UCSD-AML1 (cell line): ENCODE measurements at regions not wholly inside any gene's neighbourhood (a gene's known extent, or its start where the extent isn't known, plus 50 kb on each side); places are given as distances from the start of the nearest gene placed in this dataset.

Experiments
- DNase-seq: peaks from one replicate; lab custom pipeline; 2025; ENCODE audit not compliant: unreplicated experiment; lab: John Stamatoyannopoulos, UW

DNA sequence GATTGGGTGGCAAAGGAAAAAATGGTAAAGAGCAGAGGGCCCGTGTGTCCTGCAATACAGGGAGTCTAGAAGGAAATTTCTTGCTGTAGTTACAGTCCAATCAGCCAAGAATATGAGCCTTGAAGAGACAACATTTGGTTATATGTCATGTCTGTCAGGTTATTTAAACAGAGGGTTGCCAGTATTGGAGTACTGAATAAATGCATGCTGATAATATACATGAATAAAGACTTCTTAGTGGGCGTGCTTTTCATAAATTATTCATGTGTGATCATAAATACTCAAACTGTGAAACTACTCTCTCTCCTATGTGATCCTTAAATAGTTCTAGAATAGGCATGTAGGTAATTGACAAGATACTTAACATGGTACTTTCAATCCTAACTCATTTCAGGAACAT, 249.0 kb downstream of the CRPPA start:
- DNase-seq = no peak

DNA sequence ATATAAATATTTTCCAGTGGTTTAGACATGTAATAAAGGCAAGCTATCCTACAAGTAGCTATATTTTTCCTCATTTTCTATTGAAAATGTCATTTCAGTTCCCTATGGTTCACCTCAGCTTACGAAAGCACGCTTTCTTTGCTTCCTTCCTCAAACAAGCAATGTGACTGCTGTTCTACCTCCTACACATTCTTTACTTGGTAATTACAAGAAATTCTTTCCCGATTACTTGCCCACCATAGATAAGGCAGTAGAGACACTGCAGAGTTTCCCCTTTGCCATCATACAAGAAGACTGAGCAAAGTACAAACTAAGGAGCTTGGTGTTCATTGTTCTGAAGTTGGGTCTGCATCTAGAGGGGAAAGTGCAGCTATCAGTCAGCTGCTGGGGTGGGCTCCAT, 249.4 kb downstream of the CRPPA start:
- peak; percentile 1 for DNase-seq

DNA sequence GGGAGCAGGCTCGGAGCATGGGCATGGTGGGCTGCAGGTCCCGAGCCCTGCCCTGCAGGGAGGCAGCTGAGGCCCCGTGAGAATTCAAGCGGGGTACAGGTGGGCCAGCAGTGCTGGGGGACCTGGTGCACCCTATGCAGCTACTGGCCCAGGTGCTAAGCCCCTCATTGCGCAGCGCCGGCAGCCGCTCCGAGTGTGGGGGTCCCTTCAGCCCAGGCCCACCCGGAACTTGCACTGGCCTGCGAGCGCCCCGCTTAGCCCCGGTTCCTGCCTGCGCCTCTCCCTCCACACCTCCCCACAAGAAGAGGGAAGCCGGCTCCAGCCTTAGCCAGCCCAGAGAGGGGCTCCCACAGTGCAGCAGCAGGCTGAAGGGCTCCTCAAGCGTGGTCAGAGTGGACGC, 250.7 kb downstream of the CRPPA start:
- DNase-seq = no peak

DNA sequence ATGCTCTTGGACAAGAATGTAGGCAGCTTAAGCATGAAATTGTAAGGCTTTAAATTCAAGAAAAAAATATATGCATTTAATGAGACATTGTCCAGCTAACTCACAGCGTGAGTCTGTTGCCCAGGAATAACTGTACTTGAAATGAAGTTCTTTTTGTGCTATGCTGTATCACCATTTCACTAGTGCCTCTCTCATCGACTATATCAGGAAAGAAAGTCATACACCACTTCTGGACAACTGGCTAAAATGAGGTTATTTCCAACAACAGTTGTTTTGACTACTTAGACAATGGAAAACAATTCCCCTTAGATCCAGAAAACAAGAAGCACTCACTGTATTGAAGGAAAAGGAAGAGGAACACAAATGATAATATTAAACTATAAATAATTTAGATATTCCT, 251.8 kb downstream of the CRPPA start:
- DNase-seq = no peak

DNA sequence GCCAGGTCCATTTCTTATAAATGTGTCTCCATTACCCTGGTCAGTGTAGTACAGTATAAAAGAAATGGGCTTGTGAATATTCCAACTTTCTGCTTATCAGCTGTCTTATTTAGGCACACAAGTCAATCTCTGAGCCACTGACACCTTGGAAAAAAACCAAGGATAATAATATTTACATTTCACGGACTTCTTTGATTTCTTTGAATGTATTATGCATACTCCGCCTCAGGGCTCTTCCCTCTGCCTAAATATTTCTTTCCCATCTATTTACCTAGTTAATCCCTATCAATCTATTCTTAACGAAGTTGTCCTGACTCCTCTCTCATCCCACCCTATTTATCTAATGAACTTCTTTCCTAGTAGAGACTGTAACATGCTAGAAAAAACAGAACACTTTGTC, 253.8 kb downstream of the CRPPA start:
- no peak for DNase-seq

DNA sequence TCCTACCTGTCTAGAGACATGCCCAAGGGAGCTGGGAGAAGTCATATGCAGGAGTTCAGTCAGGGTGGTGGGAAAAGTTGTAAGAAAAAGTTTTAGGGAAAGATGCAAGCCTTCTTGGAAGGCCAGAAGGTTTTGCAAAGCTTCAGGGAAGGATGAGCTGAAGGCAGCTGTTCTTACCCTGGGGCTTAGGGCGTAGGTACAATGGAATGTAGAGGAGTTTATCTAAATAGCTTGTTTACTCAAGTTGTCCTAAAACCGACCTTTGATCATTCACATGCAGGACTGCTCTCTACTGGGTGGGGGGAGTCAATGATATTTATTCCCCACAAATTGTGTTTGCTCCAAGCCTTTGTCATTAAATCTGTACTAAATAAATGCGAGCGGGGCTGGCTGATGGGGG, 277.0 kb downstream of the CRPPA start:
- no peak for DNase-seq

DNA sequence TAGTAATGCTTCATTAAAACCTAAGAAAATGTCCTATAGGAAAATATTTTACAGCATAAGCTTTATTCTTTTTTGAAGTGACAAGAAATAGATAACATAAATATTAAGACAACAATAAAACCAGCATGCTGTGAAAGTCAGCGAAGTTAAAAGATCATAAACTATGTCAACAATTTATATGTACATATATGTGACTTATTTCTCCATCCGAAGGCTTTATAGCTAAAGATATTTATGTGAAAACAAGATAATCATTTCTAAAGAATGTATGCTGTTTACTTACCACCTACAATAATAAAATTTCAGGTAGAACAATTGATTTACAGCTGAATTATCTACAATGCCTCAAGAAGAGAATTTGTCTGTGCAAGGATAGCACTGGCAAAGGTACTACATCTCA, 283.4 kb downstream of the CRPPA start:
- no peak for DNase-seq

DNA sequence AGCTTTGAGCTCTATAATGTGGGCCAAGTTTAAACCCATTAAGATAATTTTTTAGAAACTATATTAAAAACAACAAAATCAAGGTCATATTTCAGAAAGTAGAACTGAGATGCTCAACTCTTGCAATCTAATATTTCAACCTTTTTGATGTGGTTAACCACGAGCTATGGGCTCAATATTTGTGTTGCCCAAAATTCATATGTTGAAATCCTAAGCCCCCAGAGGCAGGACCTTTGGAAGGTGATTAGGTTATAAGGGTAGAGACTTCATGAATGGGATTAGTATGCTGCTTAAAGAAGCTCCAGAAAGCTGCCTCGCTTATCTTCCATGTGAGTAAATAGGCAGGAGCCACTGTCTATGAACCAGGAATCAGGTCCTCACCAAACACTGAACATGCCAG, 284.4 kb downstream of the CRPPA start:
- no peak for DNase-seq

DNA sequence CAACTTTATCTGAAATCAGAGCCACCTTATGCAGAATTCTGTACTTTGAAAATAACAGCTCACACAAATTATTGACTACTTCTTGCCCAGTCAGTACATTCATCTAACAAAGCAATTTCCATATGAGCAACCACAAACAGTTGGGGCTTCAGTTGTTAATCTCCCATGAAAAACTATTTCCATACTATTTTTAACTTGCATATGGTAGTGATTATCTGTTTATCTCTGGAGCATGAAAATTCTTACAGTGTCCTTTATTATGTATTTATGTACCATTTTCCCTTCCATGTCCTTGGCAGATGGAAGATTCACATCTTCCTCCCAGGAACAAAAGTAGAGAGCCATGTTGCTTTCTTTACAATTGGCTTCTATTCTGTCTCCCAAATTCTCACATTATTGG, 285.7 kb downstream of the CRPPA start:
- no peak for DNase-seq

DNA sequence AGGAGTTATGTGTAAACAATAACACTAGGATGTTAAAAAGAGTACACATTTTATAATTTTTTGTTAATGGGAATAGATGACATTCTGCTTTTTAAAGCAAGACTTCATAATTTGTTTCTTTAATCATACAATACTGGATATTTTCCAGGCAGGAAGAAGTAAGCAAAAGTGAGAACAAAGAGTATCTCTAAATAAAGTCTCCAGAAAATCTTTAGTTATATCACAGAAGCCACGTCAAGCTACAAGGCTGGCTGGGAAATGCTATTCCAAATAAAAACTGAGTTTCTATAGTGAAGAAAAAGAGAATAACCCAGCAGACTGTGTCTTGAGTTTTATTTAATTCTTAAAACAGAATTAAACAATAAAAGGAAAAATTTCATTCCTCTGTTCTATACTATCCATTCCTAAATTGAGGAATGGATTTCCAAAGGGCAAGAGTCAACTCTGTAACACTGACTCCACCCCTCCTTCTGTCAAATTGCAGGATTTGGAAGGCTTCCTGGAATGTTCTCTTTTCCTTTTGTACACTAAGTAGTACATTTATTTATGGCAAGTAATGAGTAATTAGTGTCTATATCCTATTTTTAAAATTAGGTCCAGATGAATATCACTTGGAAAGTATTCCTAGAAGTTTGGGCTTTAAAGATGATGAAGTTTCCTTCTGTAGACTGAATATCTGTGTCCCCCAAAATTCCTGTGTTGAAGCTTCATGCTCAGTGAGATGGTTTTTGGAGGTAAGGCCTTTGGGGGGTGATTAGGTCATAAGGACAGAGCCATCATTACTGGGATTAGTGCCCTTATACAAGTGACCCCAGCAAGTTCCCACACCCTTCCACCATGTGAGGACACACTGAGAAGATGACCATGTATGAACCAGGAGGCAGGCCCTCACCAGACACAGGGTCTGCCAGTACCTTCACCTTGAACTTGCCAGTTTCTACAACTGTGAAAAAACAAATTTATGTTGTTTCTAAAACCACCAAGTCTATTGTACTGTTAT, 290.9 kb downstream of the CRPPA start:
- no peak for DNase-seq

DNA sequence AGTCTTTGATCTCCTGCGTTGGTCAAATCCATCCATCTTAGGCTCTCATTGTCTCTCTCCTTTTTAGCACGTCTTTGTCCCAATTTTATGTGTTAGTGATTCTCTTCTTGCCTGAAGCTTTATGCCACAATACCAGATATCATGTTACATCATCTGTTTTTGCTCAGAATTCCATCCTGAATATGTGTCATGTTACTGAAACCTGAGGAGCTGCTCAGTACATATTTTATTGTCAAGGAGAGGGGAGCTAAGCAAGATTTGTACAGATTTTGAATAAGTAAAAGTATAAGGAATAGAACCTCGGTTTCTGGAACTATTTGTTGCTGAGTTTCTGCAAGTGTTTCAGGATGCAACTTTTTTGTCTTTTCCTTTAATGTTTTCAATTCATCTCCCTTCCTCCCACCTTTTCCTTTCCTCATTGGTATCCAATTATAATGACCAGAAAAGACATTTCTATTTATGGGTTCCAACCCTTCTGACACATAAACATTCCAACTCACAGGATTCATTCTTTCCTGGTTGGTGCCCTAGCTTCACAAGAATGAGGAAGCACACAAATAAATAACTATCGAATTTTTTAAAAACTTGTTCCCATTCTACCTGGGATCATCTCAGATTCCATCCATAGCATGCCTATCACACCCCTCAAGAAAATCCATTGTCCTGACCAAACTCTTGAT, 291.8 kb downstream of the CRPPA start:
- DNase-seq = no peak

DNA sequence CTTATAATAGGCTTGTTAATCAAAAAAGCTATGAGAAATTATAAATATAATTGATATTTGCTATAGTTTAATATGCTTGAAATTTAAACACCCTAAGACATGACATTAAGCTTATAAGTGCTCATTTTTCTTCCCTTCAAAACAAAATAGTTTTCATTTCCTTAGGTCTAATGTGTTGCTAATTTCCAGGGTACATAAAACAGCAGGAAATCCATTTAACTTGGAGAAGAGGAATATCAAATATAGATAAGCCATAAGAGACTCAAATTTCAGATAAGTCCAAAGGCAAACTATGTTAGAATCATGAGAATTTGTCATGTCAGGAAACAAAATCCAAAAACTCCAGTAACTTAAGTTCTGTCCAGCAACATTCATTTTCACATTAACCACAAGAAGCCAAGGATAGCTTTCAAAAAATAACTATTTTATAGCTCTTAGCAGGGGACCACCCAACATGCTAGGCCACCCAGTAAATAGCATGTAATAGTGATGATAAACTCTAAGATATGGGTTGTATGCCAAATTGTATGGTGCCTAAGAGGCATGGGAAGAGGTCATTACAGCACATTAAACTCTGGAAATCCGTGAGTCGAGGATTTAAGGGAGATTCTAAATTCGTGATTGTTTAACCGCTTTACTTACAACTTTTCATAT, 298.1 kb downstream of the CRPPA start:
- DNase-seq = no peak

DNA sequence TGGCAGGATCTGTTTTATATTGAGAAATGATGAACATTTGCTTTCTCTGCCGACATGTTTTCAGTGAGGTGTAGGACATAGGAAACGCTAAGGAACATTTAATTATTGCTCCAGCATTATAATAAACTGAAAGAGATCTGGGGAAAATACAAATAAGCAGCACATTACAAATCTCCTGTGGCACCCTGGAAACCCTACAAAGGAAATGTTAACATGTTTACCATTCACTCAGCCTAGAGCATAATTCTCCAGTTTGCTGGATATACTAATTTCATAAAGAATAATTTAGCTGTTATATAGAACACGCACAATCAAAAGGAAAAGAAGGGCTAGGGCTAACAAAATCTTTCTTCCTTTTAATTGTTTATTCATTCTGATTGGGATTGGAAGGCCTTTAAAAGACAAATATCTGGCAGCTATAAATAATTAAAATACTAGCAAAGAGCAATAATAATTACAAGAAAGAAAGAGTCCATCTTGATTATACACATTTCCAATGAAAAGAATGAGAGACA, 299.4 kb downstream of the CRPPA start:
- no peak for DNase-seq

DNA sequence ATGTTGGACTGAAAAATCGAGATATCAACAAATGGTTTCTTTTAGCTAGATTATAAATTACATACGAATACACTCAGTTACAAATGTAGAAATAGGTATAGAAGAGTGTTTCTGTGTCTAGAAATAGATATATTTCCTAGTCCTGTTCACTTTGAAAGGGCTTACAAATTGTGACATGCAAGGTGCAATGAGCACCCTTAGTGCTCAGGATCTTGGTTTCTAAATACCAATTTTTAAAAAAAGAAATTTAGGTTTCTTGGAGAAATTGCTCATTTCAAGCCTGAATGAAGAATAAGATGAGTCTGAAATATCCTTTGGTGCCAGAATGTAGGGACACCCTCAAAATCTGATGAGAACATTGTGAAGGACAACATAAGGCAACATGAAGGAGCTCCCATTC, 306.0 kb downstream of the CRPPA start:
- DNase-seq = no peak

DNA sequence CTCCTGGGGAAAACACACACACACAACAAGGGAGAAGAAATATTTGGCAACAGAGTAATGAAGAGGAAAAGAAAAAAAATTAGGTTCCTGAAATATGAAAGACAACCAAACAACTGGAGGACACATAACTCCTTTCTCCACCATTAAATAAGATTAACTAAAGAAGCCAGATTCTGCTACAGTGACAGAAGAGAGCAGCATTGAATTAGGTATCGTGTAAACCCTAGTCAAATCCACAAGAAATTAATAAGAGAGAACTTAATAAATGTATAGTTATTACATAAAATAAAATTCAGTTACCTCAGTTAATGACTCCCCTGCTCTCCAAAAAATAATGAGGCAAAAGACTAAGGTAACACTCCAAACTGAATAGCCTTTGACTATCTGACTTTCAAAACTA, 306.7 kb downstream of the CRPPA start:
- no peak for DNase-seq

DNA sequence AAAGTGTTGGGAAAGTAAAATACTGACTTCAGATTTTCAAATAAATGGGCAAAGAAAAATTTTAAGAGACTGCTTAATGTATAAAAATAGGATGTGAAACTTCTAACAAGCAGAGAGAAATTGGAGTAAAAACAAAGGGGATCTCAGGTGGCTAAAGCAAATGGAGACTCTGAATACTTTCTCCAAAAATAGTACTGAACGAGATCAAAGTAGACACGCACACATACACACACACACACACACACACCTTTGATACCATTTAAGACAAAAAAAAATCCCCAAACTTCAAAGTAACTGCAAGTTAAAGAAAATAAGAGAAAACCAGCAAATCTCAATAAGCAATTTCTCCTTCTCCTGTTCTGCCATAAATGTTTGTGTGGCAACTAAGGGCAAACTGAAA, 307.3 kb downstream of the CRPPA start:
- DNase-seq = no peak

DNA sequence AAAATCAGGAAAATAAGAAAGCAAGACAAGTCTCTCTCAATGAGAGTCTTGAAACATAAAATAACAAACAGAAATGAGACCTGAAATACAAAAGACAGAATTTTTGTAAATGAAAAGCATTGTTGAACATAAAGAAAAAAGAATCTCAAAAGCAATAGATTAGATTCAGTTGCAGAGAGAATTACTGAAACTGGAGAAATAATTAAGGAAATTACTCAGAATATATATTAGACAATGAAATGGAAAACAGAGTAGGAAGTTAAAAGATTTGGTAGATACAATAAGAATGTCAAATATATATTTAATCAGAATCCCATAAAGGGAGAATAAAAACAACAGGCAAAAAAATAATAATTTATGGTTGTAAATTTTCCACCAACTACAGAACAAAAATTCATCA, 308.3 kb downstream of the CRPPA start:
- DNase-seq = no peak

DNA sequence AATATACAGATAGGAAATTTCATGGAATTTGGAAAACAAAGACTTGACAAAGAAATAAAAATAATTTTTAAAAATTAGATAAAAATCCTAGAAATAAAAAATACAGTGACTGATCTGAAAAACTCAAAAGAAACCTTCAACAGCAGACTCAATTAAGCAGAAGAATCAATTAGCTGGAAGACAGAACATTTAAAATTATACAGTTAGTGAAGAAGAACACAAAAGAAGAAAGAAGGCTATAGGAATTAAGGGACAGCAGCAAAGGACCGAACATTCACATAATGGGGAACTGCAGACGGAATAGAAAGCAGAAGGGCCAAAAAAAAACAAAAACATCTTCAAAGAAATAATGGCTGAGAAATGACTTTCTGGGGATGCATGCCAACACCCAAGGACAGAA, 314.5 kb downstream of the CRPPA start:
- no peak for DNase-seq

DNA sequence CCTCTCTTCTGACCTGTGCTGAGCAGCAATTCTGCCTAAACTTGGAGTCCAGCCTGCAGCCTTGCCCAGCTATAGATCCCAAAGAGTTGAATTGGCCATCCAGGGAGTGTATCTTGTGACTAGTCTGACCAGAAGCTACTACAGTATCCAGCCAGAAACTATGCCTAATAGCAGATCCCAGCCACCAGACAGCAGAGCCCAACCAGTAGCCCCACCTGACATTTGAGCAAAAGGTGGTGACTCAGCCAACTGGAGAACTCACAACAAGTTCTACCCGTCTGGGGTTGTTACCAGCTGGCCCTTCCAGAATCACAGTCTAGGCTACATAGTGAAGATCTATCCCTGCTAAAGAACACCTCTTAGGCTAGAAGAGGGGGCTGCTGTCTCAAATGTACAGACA, 315.0 kb downstream of the CRPPA start:
- no peak for DNase-seq

DNA sequence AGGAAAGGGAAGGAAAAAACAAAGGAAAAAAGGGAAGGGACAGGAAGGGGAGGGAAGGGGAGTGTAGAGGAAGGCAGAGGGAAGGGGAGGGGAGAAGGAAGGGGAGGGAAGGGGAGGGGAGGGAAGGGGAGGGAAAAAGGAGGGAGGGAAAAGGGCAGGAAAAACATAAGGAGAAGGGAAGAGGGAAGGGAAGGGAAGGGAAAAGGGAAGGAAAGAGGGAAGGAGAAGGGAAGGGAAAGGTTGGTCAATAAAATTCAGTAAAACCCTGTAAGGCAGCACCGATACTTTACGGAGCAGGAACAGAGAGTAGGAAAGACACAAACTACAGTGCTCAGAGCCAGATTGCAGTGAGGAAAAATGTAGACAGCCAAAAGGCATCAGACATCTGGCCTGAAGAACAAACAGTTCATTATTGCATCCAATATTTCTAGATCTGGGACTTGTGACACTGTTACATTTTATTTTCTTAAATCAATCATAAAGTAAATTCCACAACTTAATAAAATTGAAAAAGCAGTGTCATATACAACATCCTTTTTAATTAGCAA, 322.0 kb downstream of the CRPPA start:
- DNase-seq = no peak

DNA sequence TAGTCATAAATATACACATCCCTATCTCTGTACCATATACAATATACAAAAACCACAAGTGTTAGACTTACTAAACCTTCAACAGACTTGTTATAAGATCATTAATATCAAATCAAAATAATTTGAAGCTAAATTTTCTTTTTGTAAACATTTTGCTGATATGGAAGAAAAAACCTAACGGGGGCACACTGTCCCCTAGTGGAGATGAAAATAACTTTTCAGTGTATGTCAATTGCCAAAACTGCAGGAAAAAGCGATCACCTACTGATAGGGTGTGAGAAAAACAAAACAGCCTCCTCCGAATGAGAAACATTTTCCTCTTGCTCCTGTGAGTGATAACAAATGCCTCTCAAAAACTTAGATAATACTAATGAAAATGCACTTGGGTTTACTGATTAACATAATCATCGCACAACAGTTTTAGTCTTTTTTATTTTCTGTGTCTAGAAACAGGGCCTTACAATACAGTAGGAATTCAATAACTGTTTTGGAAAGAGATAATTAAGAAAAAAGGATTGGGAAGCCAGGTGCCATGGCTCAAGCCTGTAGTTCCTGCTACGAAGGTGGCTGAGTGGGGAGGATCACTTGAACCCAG, 322.7 kb downstream of the CRPPA start:
- DNase-seq = no peak
